Fibroblast of lung (primary cell): ENCODE measurements at regions not wholly inside any gene's neighbourhood (a gene's known extent, or its start where the extent isn't known, plus 50 kb on each side); places are given as distances from the start of the nearest gene placed in this dataset.

ENCODE experiments used
- CTCF ChIP-seq, 2 donors: IDR thresholded peaks in 1 of 2; conservative IDR thresholded peaks in 1 of 2; 1 replicate in 1 of 2; 2 replicates in 1 of 2; pipeline ENCODE4 v1.5.1; 2011 to 2012; ENCODE audit warnings: low read length in 2 of 2, control low read depth in 1 of 2, inconsistent platforms in 1 of 2, low read depth in 1 of 2, mild to moderate bottlenecking in 1 of 2
- EZH2 ChIP-seq: IDR thresholded peaks from 2 replicates; pipeline ENCODE4 v1.5.1; 2012; ENCODE audit warnings: low read length, control low read depth, mild to moderate bottlenecking; ENCODE audit errors: missing control alignments

GRCh38 chrX:1002611-1003010, 209.8 kb downstream of the CRLF2 start:
- TF ChIP-seq CTCF (conservative IDR thresholded peaks at IDR 0.05 in 1 of 2, IDR thresholded peaks at IDR 0.05 in 1 of 2; ENCODE audit: low read depth in 1 of 2, low read length in 2 of 2) (no peak), EZH2 (no peak)
